Neural cell (in vitro differentiated cells): ENCODE measurements at regions not wholly inside any gene's neighbourhood (a gene's known extent, or its start where the extent isn't known, plus 50 kb on each side); places are given as distances from the start of the nearest gene placed in this dataset.

ENCODE experiments used
- CTCF ChIP-seq: fragments of 450-650 bp; IDR thresholded peaks from 2 replicates; pipeline ENCODE4 v1.5.1; 2014; ENCODE audit warnings: antibody characterized with exemption, mild to moderate bottlenecking, moderate library complexity; ENCODE audit not compliant: poor library complexity, severe bottlenecking
- EZH2 ChIP-seq: fragments of 200-600, 300-800 bp; shearing (Covaris generic), sonication (generic); IDR thresholded peaks from 2 replicates; pipeline ENCODE4 v1.6.1; 2014; ENCODE audit warnings: antibody characterized with exemption, low read length, borderline replicate concordance, mild to moderate bottlenecking; ENCODE audit not compliant: insufficient read depth, poor library complexity, severe bottlenecking

DNA sequence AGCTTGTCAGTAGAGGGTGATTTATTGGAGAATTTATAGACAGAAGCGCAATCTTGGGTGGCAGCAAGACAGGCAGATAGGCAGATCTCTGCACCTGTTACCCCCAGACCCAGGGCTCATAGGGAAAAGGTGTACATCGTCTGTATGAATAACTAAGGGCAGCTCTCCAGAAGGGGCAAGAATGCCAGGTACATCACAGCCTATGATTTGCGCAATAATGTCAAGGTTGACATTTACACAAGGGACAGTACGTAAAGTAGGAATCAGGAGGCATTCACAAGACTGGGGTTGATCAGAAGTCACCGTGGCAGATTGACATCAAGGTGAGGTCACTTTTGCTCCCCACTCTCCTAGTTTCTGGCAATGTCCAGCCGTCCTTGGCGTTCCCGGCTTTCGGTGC, 524.1 kb downstream of the TRIML1 start:
- no peak for TF ChIP-seq CTCF
- TF ChIP-seq EZH2: no peak
